HG03378 (cell line): ENCODE measurements at regions not wholly inside any gene's neighbourhood (a gene's known extent, or its start where the extent isn't known, plus 50 kb on each side); places are given as distances from the start of the nearest gene placed in this dataset.
A peak's percentile ranks its signal among the peaks of the same experiment; 100 is the strongest.

ENCODE experiments used
- ATAC-seq: cut with Tn5 transposase; IDR thresholded peaks from one replicate; pipeline ENCODE4 v1.9.1; 2021; ENCODE audit warnings: mild to moderate bottlenecking, moderate library complexity; ENCODE audit not compliant: unreplicated experiment

DNA sequence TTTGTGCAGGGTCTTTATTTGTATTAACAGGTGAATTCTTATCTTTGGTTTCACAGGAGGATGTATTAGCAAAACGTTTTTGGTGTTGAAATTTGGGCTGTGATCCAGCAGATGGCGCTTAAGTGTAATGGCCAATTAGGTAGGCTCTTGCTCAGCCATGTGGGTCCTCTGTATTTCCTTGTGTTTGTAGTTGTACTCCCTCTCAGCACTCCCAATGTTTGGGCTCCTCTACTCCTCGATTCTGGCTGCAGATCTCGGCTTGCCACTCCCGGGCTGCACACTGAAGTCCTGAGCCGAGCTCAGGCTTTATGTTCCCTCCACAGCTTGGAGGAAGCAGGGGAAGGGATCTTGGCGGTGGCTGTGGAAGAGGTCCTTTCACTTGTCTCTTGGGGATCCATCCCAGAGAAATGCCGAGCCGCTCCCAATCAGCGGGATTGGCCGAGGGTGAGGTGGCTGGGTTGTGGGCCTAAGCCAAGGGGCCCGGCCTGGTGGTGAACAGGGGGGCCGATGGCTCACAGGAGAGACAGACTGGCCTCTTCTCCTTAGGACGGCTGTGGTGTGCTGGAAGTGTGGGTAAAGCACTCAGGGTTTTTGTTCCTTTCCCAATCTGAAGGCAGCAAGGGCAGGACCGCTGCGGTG is 133.7 kb downstream of the AEBP2 start:
- peak; percentile 79 for ATAC-seq

DNA sequence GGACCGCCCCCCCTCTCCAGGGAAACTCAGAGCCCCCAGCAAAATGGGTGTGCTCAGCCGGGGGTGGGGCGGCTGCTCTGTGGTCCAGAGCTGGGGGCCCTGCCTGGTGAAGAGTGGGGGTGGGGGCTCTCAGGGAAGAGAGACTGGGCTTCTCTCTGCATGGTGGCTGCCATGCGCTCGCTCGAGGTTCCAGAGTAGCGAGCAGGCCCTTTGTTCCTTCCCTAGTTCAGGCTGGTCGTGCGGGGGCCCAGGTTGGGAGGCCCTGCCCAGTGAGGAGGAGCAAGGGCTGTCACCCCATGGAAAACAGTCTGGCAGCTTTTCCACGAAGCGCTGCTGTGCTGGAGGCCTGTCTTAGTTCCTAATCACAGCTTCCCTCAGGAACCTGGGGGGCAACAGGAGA is 134.6 kb downstream of the AEBP2 start:
- ATAC-seq, result no peak

DNA sequence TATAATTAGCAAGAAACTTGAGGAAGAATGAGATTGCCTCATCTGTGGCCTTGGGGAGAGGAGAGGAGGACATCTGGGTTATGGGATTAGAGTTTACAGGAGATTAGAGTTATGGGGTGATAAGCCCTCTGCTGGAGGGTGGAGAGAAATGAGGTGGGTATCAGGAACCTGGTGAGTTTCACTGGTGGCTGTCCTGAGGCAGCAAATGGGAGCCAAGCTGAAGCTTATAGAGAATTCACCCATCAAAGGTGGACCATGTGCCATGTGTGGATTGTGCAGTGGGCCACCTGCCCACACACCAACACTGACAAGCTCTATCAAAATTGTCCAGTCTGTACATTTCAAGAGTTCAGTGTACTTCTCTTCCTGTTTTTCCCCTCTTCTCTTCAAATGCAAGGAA is 135.3 kb downstream of the AEBP2 start:
- no peak for ATAC-seq

DNA sequence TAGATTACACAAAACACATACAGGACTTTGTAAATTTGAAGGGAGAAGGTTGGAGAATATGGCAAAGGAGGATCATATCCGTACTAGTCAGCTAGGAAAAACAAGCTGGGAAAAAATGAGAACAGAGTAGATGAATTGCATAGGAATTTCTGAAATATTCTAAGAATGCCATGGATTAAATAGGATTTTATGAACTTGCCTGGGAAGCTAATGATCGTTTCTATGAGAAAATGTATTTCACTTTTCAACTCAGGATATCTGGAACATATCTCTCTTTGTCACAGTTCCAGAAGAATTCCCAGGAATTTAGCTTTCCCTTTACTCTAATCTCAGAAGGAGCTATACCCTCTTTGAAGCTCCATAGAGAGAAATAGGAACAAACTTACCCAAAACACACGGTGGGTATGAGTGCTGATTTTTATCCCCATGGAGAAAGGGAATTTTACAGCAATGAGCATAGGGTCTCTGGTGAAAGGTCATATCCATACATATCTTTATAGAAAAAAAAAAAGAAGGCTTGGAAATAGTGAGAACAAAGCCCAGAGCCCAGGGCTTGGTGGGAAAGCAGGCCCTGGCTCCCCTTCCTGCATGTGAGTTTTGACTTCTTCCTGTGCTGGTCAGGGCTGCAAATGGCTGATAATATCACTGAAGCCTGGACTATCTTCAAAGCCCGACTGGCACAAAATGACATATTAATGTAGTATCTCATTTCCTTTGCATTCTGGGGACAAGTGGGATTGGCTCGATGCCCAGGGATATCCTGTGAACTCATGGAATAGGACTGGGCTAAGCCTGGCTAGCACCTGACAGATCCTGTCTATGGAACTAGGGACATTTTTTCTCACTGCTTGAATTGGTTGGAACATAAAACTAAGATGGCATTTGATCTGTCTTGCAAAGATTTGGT is 136.3 kb downstream of the AEBP2 start:
- no peak for ATAC-seq

DNA sequence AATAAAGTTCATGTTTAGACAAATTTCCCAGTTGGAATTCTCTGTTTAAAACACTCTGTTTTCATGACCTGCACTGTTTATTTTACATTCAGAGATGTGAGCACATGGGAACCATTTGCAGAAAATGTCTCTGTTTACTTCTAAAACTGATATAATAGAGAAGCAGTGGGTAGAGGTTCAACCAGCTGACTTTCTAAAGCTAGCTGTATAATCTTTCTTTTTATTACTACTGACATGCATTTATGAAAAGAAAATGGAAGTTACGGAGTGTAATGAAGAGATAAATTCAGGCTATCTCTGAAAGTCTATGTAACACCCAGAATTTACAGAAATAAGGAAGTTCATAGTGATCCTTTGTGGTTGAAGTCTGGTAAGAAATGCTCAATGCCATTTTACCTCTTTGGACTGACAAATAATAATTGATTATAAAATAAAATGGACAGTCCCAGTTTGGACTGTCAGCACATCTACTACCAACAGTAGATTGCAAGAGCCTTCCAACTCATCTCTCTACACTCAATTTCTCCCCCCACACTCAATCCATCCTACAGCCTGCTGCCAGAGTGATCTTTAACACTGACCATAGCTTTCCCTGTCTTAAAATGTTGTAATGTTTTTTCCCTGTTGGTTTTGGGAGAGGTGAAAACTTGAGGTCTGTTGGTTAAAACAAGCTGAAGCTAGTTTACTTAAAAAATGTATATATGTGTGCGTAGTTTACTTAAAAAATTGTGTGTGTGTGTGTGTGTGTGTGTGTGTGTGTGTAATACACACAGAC is 137.4 kb downstream of the AEBP2 start:
- no peak for ATAC-seq

DNA sequence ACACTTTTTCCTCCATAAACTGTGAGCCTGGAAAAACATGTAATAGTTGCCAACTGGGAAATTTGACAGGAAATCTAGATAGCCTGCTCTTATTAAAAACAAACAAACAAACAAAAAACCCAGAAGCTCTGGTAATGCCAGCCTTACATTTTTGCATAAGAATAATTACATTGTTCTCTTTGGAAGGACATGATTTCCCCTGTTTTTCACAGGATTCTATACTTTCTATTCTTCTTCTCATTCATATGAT is 137.9 kb downstream of the AEBP2 start:
- ATAC-seq, result no peak

DNA sequence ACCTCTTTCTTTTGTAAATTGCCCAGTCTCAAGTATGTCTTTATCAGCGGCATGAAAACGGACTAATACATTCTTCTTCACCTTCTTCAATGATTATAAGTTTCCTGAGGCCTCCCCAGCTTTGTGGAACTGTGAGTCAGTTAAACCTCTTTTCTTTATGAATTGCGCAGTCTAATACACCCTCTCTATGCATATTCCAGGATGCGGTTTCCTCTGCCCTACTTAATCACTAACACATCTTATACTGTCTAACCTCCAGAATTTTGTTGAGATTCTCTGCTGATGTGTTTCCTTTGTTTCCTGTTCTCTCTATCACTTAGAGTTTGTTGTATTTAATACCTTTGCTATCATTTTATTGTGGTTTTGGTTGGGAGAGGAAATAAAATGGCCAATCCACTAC is 145.4 kb downstream of the AEBP2 start:
- ATAC-seq, result no peak

DNA sequence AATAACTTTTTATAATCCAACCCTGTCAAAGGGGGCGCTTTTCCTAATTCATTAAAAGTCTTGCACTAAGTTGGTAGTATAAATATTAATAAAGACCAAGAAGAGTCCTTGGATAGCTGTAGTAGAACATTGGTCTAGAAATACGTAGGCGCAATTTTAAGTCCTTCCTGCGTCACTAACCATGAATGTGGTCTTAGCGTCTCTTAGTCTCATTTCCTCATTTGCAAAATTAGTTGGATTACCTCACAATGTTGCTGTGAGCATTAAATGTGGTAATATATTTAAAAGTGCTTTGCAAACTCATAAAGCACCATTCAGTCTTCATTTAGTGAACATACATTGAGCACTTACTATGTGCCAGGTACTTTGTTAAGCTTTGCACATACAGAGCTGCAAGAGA is 149.7 kb downstream of the AEBP2 start:
- ATAC-seq, result no peak

DNA sequence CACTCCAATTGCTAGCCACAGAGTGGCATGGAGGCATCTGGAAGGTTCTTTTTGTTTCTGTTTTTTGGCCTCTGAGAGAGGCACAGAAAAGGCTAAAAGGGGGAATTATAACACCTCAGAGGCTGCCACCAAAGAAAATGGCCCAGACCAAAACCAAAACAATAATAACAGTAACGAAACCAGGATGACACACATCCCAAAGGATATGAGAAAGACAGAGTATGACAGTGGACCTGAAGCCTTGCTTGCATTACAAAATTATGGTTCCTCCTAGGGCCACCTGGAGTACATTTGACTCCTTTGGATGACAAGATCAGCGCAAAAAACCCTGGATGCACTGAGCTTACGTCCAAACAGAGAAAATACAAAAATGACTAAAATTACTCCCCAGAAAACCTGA is 152.7 kb downstream of the AEBP2 start:
- ATAC-seq, result no peak

DNA sequence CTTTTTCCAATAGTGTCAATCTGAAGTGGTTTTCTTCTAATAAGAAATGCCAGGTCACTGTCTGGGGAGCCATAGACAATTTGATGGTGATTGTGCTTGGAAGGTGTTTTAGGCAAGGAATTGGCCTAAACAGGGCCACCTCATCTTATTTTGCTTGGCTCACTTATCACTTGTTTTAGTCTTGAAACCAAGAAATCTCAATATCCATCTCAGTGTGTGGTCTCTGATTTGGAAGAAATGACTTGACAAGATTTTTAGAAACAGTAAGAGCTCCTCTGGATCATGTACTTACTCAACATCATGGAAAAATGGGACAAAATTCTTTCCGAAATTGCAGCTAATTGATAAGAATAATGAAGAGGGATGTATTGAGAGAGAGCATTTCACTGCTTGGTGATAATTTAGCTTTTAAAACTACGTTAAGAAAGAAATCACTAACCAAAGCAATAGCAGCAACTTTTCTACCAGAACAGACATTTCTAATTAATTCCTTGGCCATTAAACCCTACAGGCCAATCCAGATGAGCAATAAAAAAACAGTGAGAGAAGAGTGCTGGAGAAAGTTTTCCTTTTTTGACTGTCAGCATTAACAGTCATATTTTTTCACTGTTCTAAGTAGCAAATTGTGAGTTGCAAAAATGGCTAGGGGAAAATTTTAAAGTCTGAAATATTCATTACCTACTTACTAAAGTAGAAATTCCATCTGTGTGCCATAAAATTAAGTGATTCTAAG is 157.3 kb downstream of the AEBP2 start:
- no peak for ATAC-seq

DNA sequence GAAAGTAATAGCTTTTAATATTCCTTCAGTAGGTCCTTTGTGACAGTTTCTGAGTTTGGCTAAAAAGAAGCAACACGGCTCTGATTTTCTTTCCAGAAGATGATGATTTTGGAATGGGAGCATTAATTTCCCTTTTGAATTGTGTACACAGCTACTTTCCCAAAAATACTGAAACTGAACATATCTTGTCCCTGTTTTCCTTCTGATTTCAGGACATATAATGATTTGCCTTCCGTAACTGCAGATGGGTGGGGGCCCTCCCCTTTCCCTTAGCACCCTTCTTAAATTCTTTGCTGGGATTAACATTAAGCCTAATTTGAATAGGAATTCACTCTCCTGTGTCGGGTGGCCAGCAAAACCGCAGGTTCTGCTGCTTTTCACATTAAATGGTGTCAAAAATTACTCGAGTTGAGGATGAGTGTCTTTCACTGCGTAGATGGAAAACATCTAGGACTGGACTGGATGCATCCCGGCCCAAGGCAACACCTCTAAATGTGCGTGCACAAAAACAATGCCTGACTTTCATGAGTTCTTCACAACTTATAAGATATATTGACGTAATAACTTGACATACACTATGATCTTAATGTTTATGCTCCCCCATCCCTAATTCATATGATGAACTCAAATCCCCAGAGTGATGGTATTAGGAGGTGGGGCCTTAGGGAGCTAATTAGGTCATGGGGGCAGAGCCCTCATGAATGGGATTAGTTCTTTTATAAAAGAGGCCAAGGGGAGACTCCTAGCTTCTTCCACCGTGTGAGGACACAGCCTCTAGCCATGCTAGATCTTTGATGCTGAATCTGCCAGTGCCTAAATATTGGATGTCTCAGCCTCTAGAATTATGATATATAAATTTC is 158.1 kb downstream of the AEBP2 start:
- ATAC-seq, result no peak

DNA sequence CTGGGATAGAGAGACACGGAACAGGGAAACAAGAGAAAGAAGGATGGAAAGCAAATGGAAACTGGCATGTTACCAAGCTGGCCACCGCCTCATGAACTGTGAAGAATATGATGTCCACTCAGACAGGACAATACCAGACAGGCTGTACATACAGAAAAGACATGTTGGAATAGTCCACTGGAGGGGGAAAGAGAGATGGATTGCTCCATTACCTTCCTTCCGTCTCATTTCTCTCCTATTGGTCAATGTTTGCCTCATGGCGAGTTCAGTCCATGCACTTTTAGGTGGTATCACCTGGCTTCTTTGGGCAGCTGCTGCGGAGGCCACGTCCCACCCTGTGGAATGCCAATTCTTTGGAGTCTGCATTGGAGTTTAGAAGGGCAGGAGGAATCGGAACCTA is 166.4 kb downstream of the AEBP2 start:
- no peak for ATAC-seq

DNA sequence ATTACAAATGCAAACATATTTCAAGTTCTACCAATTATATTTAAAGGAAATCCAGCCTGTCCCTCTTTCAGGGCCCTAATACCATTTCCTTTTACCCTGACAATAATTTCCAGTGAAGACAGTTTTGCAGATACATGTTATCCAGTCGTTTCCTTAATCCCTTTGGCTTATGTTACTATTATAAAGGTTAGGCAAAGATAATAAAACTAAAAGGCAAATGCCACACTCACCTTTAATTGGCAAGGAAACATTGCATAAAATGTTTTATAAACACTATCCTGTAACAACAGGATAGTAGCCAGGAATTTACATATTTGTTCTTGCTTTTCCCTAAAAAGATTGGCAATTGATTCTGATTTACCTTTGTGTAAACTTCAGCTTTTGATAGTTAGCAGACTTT is 168.7 kb downstream of the AEBP2 start:
- no peak for ATAC-seq

DNA sequence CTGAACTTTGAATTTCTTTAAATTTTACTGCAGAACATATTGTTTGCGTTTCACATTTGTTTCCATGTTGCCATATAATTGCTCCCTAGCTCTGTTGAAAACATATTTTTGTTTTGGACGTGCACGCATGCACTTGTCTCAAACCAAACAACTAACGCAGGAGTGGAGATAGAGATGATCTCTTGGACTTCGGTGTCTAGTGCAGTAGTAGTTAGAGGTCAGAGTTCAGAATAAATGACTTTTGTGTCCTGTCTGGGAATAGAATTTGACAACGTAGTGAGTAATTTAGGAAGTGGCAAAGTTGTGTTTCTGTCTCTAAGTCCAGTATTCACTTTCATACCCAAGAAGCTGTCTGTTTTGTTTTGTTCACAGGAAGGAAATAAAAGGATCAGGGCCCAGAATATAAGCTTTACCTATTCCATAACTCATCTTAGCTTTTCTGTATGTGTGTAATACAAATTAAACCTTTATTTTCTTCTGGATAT is 173.8 kb downstream of the AEBP2 start:
- ATAC-seq, result no peak

DNA sequence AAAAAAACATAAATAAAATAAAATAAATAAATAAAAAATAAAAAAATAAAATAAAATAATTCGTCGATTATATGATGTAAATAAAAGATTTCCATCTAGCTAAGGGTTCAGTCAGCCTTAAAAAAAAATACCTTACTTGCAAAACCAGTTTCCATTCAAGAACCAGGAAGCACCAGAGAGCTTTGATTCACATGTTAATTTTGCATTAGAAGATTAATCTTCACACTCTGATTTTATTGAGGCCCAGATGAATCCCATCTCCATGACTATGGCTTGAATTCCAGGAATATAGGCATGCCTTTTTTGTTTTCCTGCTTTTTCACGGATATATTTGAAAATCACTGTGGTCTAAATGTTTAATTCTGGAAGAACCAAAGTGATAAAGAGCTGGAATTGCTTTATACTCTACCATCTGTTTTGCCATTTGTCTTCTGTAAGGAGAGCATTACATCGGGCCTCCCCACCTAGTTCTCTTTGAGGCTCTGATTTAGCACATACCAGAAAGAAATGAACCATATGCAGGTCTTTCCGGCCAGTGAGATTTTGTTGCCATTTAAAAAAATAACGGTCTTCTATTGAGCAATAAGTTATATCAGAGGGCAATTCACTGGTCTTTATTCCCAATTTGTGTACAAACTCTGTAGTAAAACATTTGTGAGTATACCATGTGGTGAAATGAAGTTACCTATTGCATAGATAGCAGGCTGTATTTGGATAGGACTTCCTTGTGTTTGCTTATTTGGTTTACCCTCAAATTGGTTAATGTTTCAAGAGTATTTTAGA is 175.5 kb downstream of the AEBP2 start:
- no peak for ATAC-seq

DNA sequence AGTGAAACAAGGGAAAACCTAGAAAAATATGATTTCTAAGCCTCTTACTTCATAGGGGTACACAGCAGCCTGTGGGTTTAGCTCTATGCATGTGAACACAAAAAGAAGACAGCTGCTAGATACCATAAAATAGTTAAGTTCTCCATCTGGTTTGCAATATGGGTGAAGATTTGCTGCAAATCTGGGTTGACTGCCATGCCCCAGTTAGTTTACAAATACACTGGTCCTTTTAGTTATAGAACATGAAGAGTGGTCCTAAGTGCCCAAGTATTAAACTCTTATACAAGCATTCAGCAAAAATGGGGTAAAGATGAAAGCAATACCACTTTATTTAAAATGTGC is 176.1 kb downstream of the AEBP2 start:
- no peak for ATAC-seq

DNA sequence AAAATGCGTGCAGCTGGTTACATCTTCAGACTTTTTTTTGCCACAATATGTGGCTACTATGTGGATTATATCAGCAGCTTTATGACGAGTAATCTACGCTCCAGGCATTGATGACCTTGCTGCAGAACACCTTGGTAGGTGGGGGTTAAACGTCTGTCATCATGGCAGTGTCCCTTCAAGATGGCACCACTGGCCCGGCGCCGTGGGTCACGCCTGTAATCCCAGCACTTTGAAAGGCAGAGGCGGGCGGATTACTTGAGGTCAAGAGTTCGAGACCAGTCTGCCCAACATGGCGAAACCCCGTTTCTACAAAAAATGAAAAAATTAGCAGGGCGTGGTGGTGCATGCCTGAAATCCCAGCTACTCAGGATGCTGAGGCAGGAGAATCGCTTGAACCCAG is 177.5 kb downstream of the AEBP2 start:
- no peak for ATAC-seq

DNA sequence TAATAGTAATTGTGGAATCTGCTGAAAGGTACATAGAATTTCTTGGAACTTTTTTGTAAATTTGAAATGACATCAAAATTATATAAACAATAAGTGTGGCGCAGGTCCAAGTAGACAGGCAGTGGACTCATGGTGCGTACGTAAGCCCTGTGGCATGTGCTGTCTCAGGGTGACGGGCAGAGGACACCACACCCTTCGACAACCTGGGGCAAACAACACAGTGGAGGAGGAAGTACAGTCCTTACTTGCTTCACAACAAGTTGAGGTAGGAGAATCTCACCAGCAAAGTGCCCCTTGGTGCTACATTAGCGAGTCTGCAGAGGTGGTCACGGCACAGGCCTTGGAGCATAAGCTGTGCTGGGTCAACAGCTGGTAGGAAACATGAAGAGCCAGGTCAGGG is 180.9 kb downstream of the AEBP2 start:
- no peak for ATAC-seq

DNA sequence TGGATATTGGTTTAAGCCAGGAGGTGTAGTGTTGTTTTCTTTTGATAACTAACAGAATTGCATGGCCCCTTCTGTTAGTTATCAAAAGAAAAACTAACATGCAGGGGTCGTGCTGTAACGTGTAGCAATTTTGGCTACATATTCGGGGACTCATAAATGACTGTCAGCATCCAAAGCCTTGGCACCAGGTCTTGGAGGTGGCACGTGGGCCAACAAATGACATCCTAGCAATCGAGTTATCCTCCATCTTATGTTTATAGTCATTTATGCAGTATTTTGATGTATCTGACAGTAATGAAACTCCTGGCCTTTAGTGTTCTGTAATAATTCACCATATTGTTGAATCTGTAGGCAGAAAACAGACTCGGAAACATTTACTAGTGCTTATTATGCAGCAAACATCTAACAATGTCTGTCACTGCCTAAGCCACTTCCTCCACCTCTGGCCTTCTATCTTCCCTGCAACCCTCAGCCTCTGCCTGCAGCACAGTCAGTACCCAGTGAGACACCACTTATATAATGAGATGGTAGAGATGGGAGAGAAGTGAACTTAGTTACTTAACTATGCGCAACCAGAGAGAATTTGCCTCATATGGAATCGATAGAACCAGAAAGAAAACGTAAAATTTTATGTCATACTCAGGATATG is 184.6 kb downstream of the AEBP2 start:
- no peak for ATAC-seq
